ENCODE measurements at regions not wholly inside any gene's neighbourhood (a gene's known extent, or its start where the extent isn't known, plus 50 kb on each side); places are given as distances from the start of the nearest gene placed in this dataset.

DNA sequence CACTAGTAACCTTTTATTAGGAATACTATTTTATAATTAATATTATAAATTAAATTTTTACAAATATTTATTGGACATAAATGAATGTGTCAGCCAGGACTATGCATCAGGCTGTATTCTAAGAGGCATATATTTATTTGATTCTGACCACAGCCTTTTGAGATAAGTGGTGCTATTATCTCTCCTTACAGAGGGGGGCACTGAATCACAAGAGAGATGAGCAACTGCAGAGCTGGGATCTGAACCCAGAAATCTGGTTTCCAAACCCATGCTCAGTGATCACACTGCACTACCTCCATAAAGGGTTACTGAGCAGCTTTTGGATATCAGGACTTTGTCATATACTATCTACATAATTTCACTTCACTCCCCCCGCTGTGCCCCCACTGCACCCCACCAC, 322.0 kb downstream of the TMA16 start:
- no peak overlapping the region for H3K27ac ChIP-seq
- TF ChIP-seq EP300 (IDR thresholded peaks at IDR 0.05) (no peak), POLR2AphosphoS5 (IDR thresholded peaks at IDR 0.05) (no peak), CTCF (IDR thresholded peaks at IDR 0.05) (no peak), POLR2A (IDR thresholded peaks at IDR 0.05) (no peak)
- no peaks in the 10 kb centered on the region for H3K4me1 ChIP-seq
- no peaks in the 10 kb centered on the region for H3K27me3 ChIP-seq
- no peak overlapping the region for H3K4me3 ChIP-seq
- no peaks in the 10 kb centered on the region for H3K9me3 ChIP-seq
- intact Hi-C loops (cut with DNase I; ENCODE audit: low total_unique reads) = no loop called here
- H3K36me3 ChIP-seq = no peaks in the 10 kb centered on the region
- no peak for DNase-seq
- WGBS, 5 donors = 79 to 94% (median 86%) methylated on average over 1 of the region's 1 CpG

DNA sequence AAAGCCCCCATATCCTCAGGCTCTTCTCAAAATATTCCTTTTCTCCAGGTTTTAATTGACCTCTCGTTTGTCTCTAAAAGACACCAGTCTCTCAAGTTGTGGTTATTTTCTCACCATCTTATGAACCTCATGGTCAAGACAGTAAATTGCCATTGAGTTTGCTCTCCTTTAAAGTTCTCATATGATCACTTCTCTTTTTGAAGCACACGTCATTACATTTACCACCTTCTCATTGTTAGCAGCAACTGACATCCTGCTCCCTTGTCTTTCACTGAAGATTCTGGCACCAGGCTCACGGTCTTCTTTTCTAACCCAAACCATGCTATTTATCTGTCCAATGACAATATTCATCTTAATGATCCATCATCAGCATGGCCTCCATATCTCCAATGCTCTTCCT, 324.2 kb downstream of the TMA16 start:
- H3K27me3 ChIP-seq = no peaks in the 10 kb centered on the region
- DNase-seq = no peak
- no peak overlapping the region for H3K27ac ChIP-seq
- H3K9me3 ChIP-seq = no peaks in the 10 kb centered on the region
- intact Hi-C loops (cut with DNase I; ENCODE audit: low total_unique reads) = no loop called here
- no peak overlapping the region for H3K4me3 ChIP-seq
- TF ChIP-seq EP300 (IDR thresholded peaks at IDR 0.05) (no peak), POLR2AphosphoS5 (IDR thresholded peaks at IDR 0.05) (no peak), CTCF (IDR thresholded peaks at IDR 0.05) (no peak), POLR2A (IDR thresholded peaks at IDR 0.05) (no peak)
- WGBS, 5 donors = 74 to 84% (median 78%) methylated on average over 3 of the region's 3 CpGs
- H3K4me1 ChIP-seq = no peaks in the 10 kb centered on the region
- H3K36me3 ChIP-seq = no peaks in the 10 kb centered on the region

DNA sequence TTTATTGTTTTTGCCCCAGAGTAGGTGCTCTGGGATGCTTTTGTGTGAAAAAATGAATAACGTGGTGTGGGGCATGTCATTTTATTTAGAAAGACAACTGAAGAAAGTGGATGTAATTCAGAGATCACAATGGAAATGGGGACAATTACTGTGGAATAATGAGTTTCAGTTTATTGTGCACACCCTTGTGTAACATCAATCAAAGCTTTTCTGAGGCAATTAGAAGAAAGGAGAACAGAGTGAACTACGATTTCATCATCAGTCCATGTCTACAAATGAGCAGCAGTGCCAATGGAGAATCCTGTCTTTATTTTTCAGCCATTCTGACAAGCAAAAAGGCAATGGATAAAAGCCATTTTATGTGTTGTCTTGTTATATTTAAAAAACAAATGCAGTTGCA, 339.2 kb downstream of the TMA16 start:
- Histone ChIP-seq H3K27ac (no peak overlapping the region), H3K4me3 (no peak overlapping the region), H3K36me3 (no peaks in the 10 kb centered on the region), H3K4me1 (no peaks in the 10 kb centered on the region), H3K27me3 (no peaks in the 10 kb centered on the region), H3K9me3 (no peaks in the 10 kb centered on the region)
- DNase-seq = no peak
- intact Hi-C loops (cut with DNase I; ENCODE audit: low total_unique reads) = no loop called here
- 54 to 63% (median 58%) methylated on average over 2 of the region's 2 CpGs for WGBS, 5 donors
- TF ChIP-seq POLR2A (IDR thresholded peaks at IDR 0.05) (no peak), CTCF (IDR thresholded peaks at IDR 0.05) (no peak), EP300 (IDR thresholded peaks at IDR 0.05) (no peak), POLR2AphosphoS5 (IDR thresholded peaks at IDR 0.05) (no peak)

DNA sequence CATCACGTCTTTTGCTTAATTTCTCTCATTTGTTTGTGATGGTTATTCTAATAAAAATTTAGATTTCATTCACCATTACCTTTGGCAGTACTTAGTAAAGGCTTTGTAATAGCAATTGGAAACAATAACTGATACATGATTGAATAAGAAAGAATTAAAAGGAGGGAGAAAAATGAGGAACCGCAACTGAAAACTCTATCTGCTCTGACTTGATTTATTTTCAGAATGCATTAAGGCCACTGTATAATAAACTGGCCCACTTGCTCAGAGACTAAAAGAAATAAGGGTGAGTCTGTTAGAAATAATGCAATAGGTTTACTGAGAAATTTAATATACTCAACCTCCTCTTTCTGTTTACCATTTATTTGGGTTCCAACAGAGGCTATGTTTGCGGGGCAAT, 351.5 kb downstream of the TMA16 start:
- H3K4me3 ChIP-seq = no peak overlapping the region
- H3K36me3 ChIP-seq = no peaks in the 10 kb centered on the region
- H3K27me3 ChIP-seq = no peaks in the 10 kb centered on the region
- no peaks in the 10 kb centered on the region for H3K4me1 ChIP-seq
- DNase-seq = no peak
- TF ChIP-seq POLR2A (IDR thresholded peaks at IDR 0.05) = no peak
- no peak for TF ChIP-seq EP300 (IDR thresholded peaks at IDR 0.05)
- TF ChIP-seq POLR2AphosphoS5 (IDR thresholded peaks at IDR 0.05) = no peak
- no peak for TF ChIP-seq CTCF (IDR thresholded peaks at IDR 0.05)
- intact Hi-C loops (cut with DNase I; ENCODE audit: low total_unique reads) = no loop called here
- H3K9me3 ChIP-seq = no peaks in the 10 kb centered on the region
- 72 to 86% (median 83%) methylated on average over 3 of the region's 3 CpGs for WGBS, 5 donors
- H3K27ac ChIP-seq = no peak overlapping the region

Data from stomach (tissue), 8 donors.